Type B pancreatic cell (in vitro differentiated cells): ENCODE measurements at regions not wholly inside any gene's neighbourhood (a gene's known extent, or its start where the extent isn't known, plus 50 kb on each side); places are given as distances from the start of the nearest gene placed in this dataset.

Experiments
- DNase-seq: peaks from one replicate; pipeline ENCODE4 v3.0.0; 2021; ENCODE audit warnings: mixed read lengths; ENCODE audit not compliant: unreplicated experiment; ENCODE audit errors: extremely low spot score
- H3K27ac Mint-ChIP-seq: 2 replicates; pipeline ENCODE4 v1.8.0; 2021; ENCODE audit warnings: mild to moderate bottlenecking, mixed read lengths
- H3K27me3 Mint-ChIP-seq: 2 replicates; pipeline ENCODE4 v1.8.0; 2021; ENCODE audit warnings: mixed read lengths
- H3K36me3 Mint-ChIP-seq: 2 replicates; pipeline ENCODE4 v1.8.0; 2021; ENCODE audit warnings: mixed read lengths
- H3K4me1 Mint-ChIP-seq: one replicate; pipeline ENCODE4 v1.8.0; 2021; ENCODE audit warnings: mixed read lengths; ENCODE audit not compliant: unreplicated experiment
- H3K4me3 Mint-ChIP-seq: 2 replicates; pipeline ENCODE4 v1.8.0; 2021; ENCODE audit warnings: mild to moderate bottlenecking, mixed read lengths
- H3K9me3 Mint-ChIP-seq: 2 replicates; pipeline ENCODE4 v1.8.0; 2021; ENCODE audit warnings: mixed read lengths
- TF ChIP-seq, protein P1 (sequence below): fragments of 200-600 bp; sonication (generic); conservative IDR thresholded peaks from 2 replicates; pipeline ENCODE4 v1.5.0; 2021; ENCODE audit warnings: antibody characterized with exemption, mild to moderate bottlenecking

DNA sequence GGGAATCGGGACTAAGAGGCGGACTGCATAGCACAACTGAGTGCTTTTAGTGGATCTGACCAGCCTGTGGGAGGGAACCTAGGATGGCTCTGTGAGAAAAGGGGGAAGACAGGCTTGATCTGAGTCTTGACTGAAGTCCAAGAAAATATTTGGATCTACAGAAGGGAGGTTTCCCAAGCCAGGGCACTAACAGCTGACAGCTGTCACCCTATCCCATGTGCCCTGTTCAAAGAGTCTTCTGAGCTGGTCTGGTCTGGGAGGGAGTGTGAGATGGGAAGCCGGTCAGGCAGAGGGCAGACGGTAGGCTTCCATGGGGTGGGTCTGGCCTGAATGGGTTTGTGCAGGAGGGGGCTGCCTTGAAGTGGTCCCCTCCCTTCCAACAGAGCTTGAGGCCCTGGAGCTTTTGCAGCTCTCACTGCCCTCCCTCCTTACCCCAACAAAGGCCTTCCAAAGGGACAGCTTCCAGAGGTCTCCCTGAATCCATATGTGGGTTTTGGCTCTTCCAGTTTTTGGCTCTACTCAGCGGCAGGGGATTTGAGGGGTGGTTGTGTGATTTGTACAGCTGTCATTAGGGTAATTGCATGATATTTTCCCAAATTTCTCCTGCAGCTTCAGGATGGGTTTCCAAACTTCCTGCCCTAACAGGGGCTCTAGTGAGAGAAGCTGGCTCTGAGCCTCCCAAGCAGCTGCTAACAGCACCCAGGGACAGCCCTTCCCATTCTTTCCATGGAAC is 643.7 kb downstream of the BCOR start:
- no peak for DNase-seq
- Mint-ChIP-seq H3K4me3 (no peak overlapping the region), H3K9me3 (peaks cover 18% of the 10 kb centered on the region), H3K4me1 (peaks cover 23% of the 10 kb centered on the region), H3K36me3 (no peaks in the 10 kb centered on the region), H3K27ac (no peak overlapping the region), H3K27me3 (no peaks in the 10 kb centered on the region)
- TF ChIP-seq, protein P1, sequence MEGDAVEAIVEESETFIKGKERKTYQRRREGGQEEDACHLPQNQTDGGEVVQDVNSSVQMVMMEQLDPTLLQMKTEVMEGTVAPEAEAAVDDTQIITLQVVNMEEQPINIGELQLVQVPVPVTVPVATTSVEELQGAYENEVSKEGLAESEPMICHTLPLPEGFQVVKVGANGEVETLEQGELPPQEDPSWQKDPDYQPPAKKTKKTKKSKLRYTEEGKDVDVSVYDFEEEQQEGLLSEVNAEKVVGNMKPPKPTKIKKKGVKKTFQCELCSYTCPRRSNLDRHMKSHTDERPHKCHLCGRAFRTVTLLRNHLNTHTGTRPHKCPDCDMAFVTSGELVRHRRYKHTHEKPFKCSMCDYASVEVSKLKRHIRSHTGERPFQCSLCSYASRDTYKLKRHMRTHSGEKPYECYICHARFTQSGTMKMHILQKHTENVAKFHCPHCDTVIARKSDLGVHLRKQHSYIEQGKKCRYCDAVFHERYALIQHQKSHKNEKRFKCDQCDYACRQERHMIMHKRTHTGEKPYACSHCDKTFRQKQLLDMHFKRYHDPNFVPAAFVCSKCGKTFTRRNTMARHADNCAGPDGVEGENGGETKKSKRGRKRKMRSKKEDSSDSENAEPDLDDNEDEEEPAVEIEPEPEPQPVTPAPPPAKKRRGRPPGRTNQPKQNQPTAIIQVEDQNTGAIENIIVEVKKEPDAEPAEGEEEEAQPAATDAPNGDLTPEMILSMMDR, result no peak

DNA sequence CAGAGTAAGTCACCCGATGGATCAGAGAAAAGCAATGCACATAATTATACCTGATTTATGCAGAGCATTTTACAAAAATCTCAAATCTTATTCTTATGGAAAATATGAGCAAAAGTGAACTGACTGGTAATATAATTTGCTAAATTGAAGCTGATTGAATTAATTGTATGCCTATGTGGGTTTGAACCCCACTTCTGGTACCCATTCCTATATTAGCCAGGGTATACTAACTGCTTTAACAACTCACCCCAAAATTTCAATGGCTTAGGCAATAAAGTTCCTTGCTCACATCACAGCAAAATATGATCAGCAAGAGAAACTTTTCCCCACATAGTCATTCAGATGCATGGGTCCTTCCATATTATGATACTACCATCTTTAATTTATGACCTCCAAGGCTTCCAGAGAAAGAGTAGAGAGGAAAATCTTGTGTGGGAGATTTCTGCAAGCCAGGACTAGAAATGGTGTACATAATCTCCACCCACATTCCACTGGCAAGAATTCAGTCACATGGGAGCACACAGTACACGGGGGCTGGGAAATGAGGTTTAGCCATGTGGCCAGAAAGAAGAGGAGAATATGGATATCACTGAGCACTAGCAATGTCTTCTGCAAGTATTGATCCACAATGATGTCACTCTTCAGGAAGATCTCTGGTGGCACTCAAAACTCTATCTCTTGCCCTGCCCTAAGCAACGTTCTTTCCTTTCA is 640.7 kb downstream of the BCOR start:
- H3K4me1 Mint-ChIP-seq, result peaks cover 13% of the 10 kb centered on the region
- no peaks in the 10 kb centered on the region for H3K27me3 Mint-ChIP-seq
- no peak overlapping the region for H3K27ac Mint-ChIP-seq
- DNase-seq, result no peak
- peaks cover 14% of the 10 kb centered on the region for H3K9me3 Mint-ChIP-seq
- TF ChIP-seq, protein P1, result no peak
- H3K36me3 Mint-ChIP-seq, result no peaks in the 10 kb centered on the region
- no peak overlapping the region for H3K4me3 Mint-ChIP-seq

DNA sequence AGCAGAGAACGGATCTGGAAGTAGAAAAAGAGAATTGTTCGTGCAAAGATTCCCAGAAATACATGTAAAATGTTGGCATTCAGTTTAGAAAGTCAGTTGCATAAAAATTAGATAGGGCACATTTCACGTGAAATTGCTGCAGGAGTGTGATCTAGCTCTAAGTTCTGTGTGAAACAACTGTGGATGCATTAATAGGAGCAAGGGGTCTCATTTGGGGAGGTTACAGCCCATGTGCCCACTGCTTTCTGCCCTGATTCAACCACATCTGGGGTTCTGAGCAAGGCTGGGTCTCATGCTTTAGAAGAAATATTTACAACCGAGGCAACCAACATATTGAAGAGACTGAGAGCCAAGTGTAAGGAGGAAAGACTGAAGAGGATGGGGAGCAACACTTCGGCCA is 639.0 kb downstream of the BCOR start:
- Mint-ChIP-seq H3K4me3 (no peak overlapping the region), H3K9me3 (peaks cover 12% of the 10 kb centered on the region), H3K36me3 (no peaks in the 10 kb centered on the region), H3K27ac (no peak overlapping the region), H3K27me3 (no peaks in the 10 kb centered on the region), H3K4me1 (peaks cover 13% of the 10 kb centered on the region)
- TF ChIP-seq, protein P1, result no peak
- no peak for DNase-seq

DNA sequence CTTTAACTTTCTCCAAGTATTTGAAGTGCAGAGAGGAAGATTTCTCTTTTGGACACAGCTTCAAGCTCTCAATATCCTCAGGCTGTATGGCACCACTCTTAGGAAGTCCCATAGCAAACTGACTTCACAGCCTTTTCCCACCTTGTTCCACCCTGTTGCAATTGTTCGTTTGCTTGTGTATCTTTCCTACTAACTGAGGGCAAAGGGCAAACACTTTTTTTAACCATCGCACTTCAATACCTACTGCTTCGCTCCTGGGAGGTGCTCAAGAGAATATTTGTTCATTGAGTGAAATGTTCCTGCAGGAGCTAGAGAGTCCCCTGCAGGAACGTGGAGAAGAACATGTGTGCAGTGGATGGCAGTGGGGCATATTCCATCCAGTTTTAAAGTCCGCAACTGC is 638.6 kb downstream of the BCOR start:
- Mint-ChIP-seq H3K4me3 (no peak overlapping the region), H3K27me3 (no peaks in the 10 kb centered on the region), H3K9me3 (peaks cover 10% of the 10 kb centered on the region), H3K4me1 (peaks cover 13% of the 10 kb centered on the region), H3K36me3 (no peaks in the 10 kb centered on the region), H3K27ac (no peak overlapping the region)
- DNase-seq, result no peak
- TF ChIP-seq, protein P1, result no peak

DNA sequence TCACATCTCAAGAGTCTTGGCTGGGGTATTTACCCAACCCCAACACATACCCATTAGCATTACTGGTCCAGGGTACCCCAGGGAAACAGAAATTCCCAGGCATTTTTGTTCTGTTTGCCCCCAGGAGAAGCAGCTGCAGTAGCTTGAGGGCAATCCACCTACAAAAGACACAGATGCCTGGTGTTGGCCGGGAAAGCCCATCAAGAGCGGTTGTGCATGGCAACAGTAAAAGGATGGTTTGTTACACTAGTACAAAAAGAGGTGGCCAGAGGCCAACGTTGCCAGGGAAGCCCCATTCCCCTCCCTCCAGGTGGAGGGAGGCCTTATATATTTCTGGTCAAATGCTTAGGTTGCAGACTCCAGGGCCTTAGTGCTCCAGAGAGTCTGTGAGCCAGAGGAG is 637.8 kb downstream of the BCOR start:
- peaks cover 10% of the 10 kb centered on the region for H3K9me3 Mint-ChIP-seq
- H3K27ac Mint-ChIP-seq, result no peak overlapping the region
- TF ChIP-seq, protein P1, result no peak
- no peak for DNase-seq
- peaks cover 5% of the 10 kb centered on the region for H3K27me3 Mint-ChIP-seq
- peaks cover 13% of the 10 kb centered on the region for H3K4me1 Mint-ChIP-seq
- H3K36me3 Mint-ChIP-seq, result no peaks in the 10 kb centered on the region
- H3K4me3 Mint-ChIP-seq, result no peak overlapping the region
